ENCODE measurements at regions not wholly inside any gene's neighbourhood (a gene's known extent, or its start where the extent isn't known, plus 50 kb on each side); places are given as distances from the start of the nearest gene placed in this dataset.
"Not testable (repeated sequence)": the region's sequence is repeated elsewhere in the genome, so short reads cannot be mapped to it uniquely, and the experiment has no call there.

GRCh38 chr15:31207246-31207645 lies 105.7 kb upstream of the TRPM1 start:
- peaks cover 3% of the 10 kb centered on the region for H3K9me3 Mint-ChIP-seq
- peaks cover 29% of the 10 kb centered on the region for H3K4me1 Mint-ChIP-seq (ENCODE audit: low read depth)
- H3K4me3 Mint-ChIP-seq = no peak overlapping the region
- intact Hi-C loops (cut with micrococcal nuclease) = loop anchor here (10.0 kb wide), 1 partner anchor 228 kb away; no protein-coding TSS in a partner anchor
- no peak overlapping the region for H3K27ac Mint-ChIP-seq
- no peaks in the 10 kb centered on the region for H3K27me3 Mint-ChIP-seq
- POLR2A ChIA-PET = no interaction called here
- ATAC-seq (peak; percentile 72), DNase-seq (peak; percentile 34)
- no peak for TF ChIP-seq CTCF (IDR thresholded peaks at IDR 0.05)
- CTCF ChIA-PET = interaction anchor here (0.6 to 2.4 kb wide), 5 partner anchors 8 to 296 kb away, joined by 3 to 10 read pairs (median 4); no protein-coding TSS in a partner anchor
- no peaks in the 10 kb centered on the region for H3K36me3 Mint-ChIP-seq (ENCODE audit: low read depth)

GRCh38 chr15:31207861-31208260 lies 106.3 kb upstream of the TRPM1 start:
- ATAC-seq; H3K27ac Mint-ChIP-seq; DNase-seq; H3K9me3 Mint-ChIP-seq; H3K27me3 Mint-ChIP-seq; H3K36me3 Mint-ChIP-seq (ENCODE audit: low read depth); POLR2A ChIA-PET; H3K4me3 Mint-ChIP-seq: not testable (repeated sequence)
- intact Hi-C loops (cut with micrococcal nuclease) = loop anchor here (10.0 kb wide), 1 partner anchor 227 kb away; no protein-coding TSS in a partner anchor
- CTCF ChIA-PET = interaction anchor here (0.6 to 1.7 kb wide), 3 partner anchors 7 to 281 kb away, joined by 4 to 8 read pairs (median 4); no protein-coding TSS in a partner anchor
- H3K4me1 Mint-ChIP-seq (ENCODE audit: low read depth) = peaks cover 25% of the 10 kb centered on the region

GRCh38 chr15:31208817-31209216 lies 107.3 kb upstream of the TRPM1 start:
- H3K27ac Mint-ChIP-seq = no peak overlapping the region
- no peak for TF ChIP-seq CTCF (IDR thresholded peaks at IDR 0.05)
- no peak for DNase-seq
- POLR2A ChIA-PET = no interaction called here
- intact Hi-C loops (cut with micrococcal nuclease) = loop anchor here (10.0 kb wide), 1 partner anchor 226 kb away; no protein-coding TSS in a partner anchor
- no peak for ATAC-seq
- H3K36me3 Mint-ChIP-seq (ENCODE audit: low read depth) = no peaks in the 10 kb centered on the region
- peaks cover 3% of the 10 kb centered on the region for H3K9me3 Mint-ChIP-seq
- no peak overlapping the region for H3K4me3 Mint-ChIP-seq
- CTCF ChIA-PET = no interaction called here
- peaks cover 18% of the 10 kb centered on the region for H3K4me1 Mint-ChIP-seq (ENCODE audit: low read depth)
- no peaks in the 10 kb centered on the region for H3K27me3 Mint-ChIP-seq

- peaks cover 3% of the 10 kb centered on the region for H3K9me3 Mint-ChIP-seq
- ATAC-seq (no peak), DNase-seq (no peak)
- H3K4me1 Mint-ChIP-seq (ENCODE audit: low read depth) = peaks cover 26% of the 10 kb centered on the region
- H3K36me3 Mint-ChIP-seq (ENCODE audit: low read depth) = no peaks in the 10 kb centered on the region
- no peak overlapping the region for H3K27ac Mint-ChIP-seq
- H3K27me3 Mint-ChIP-seq = no peaks in the 10 kb centered on the region
- ChIA-PET CTCF (interaction anchor here (1.0 to 2.8 kb wide), 3 partner anchors 11 to 277 kb away, joined by 3 to 12 read pairs (median 3); no protein-coding TSS in a partner anchor), POLR2A (no interaction called here)
- H3K4me3 Mint-ChIP-seq = no peak overlapping the region
- TF ChIP-seq CTCF (IDR thresholded peaks at IDR 0.05) = no peak
- intact Hi-C loops (cut with micrococcal nuclease) = no loop called here
These were observed 109.8 kb upstream of the TRPM1 start for GRCh38 chr15:31211353-31211752.

- Mint-ChIP-seq H3K4me3 (no peak overlapping the region), H3K27ac (no peak overlapping the region), H3K27me3 (no peaks in the 10 kb centered on the region), H3K4me1 (ENCODE audit: low read depth) (peaks cover 27% of the 10 kb centered on the region), H3K9me3 (peaks cover 3% of the 10 kb centered on the region), H3K36me3 (ENCODE audit: low read depth) (no peaks in the 10 kb centered on the region)
- ChIA-PET CTCF (interaction anchor here (1.0 to 3.5 kb wide), 7 partner anchors 12 to 276 kb away, joined by 3 to 23 read pairs (median 3); no protein-coding TSS in a partner anchor), POLR2A (interaction anchor here (1.0 kb wide), 1 partner anchor 9 kb away, joined by 3 read pairs; no protein-coding TSS in a partner anchor)
- no peak for TF ChIP-seq CTCF (IDR thresholded peaks at IDR 0.05)
- intact Hi-C loops (cut with micrococcal nuclease) = no loop called here
- DNase-seq (no peak), ATAC-seq (no peak)
These were observed 111.0 kb upstream of the TRPM1 start for GRCh38 chr15:31212326-31213080.
